SK-N-SH treated with all-trans-retinoic acid at 6 μM for 48 hours (cell line): ENCODE measurements at regions not wholly inside any gene's neighbourhood (a gene's known extent, or its start where the extent isn't known, plus 50 kb on each side); places are given as distances from the start of the nearest gene placed in this dataset.

ENCODE experiments used
- CREB5 ChIP-seq: fragments of 250-450 bp; sonication (Bioruptor Pico); IDR thresholded peaks from 2 replicates; pipeline ENCODE4 v1.5.1; 2020; ENCODE audit warnings: low read depth, mild to moderate bottlenecking, moderate library complexity
- CSDC2 ChIP-seq: fragments of 250-450 bp; sonication (Bioruptor Pico); IDR thresholded peaks from 2 replicates; pipeline ENCODE4 v1.5.0; 2020; ENCODE audit warnings: mild to moderate bottlenecking, moderate library complexity
- OSR1 ChIP-seq: fragments of 250-450 bp; sonication (Bioruptor Pico); IDR thresholded peaks from 2 replicates; pipeline ENCODE4 v1.8.0; 2022; ENCODE audit warnings: moderate library complexity, mild to moderate bottlenecking, inconsistent platforms
- ZFP3 ChIP-seq: fragments of 250-450 bp; sonication (Bioruptor Pico); IDR thresholded peaks from 2 replicates; pipeline ENCODE4 v1.5.0; 2020; ENCODE audit warnings: mild to moderate bottlenecking, moderate library complexity

GRCh38 chr2:19783935-19784334 lies 117.8 kb downstream of the TTC32 start:
- TF ChIP-seq ZFP3 (CRISPR knock-in tag) (no peak), OSR1 (no peak), CSDC2 (no peak), CREB5 (no peak)
